ENCODE measurements at regions not wholly inside any gene's neighbourhood (a gene's known extent, or its start where the extent isn't known, plus 50 kb on each side); places are given as distances from the start of the nearest gene placed in this dataset.

GRCh38 chr2:173584676-173585458 is 230.2 kb downstream of the CDCA7 start:
- no peak for DNase-seq (ENCODE audit: low read depth in 2 of 3, low spot score in 2 of 3)

- no peak for DNase-seq (ENCODE audit: low read depth in 2 of 3, low spot score in 2 of 3)
Observed at GRCh38 chr2:173588931-173589369, 234.3 kb downstream of the CDCA7 start.

- no peak for DNase-seq (ENCODE audit: low read depth in 2 of 3, low spot score in 2 of 3)
Observed at GRCh38 chr2:173589604-173590275, 235.1 kb downstream of the CDCA7 start.

- DNase-seq (ENCODE audit: low read depth in 2 of 3, low spot score in 2 of 3), result no peak
Observed at GRCh38 chr2:173590276-173590861, 235.7 kb downstream of the CDCA7 start.

GRCh38 chr2:173593109-173593508 is 238.4 kb downstream of the CDCA7 start:
- DNase-seq (ENCODE audit: low read depth in 2 of 3, low spot score in 2 of 3), result no peak

GRCh38 chr2:173596244-173596643 is 241.6 kb downstream of the CDCA7 start:
- no peak for DNase-seq (ENCODE audit: low read depth in 2 of 3, low spot score in 2 of 3)

- no peak for DNase-seq (ENCODE audit: low read depth in 2 of 3, low spot score in 2 of 3)
Observed at GRCh38 chr2:173598525-173598924, 243.9 kb downstream of the CDCA7 start.

GRCh38 chr2:173599821-173600359 is 245.2 kb downstream of the CDCA7 start:
- no peak for DNase-seq (ENCODE audit: low read depth in 2 of 3, low spot score in 2 of 3)

GRCh38 chr2:173602153-173602795 is 247.6 kb downstream of the CDCA7 start:
- DNase-seq (ENCODE audit: low read depth in 2 of 3, low spot score in 2 of 3), result no peak

GRCh38 chr2:173605994-173606393 is 251.3 kb downstream of the CDCA7 start:
- no peak for DNase-seq (ENCODE audit: low read depth in 2 of 3, low spot score in 2 of 3)

- DNase-seq (ENCODE audit: low read depth in 2 of 3, low spot score in 2 of 3), result no peak
Observed at GRCh38 chr2:173606619-173607248, 252.1 kb downstream of the CDCA7 start.

GRCh38 chr2:173607606-173608311 is 253.1 kb downstream of the CDCA7 start:
- DNase-seq (ENCODE audit: low read depth in 2 of 3, low spot score in 2 of 3), result no peak

GRCh38 chr2:173611121-173611520 is 256.4 kb downstream of the CDCA7 start:
- no peak for DNase-seq (ENCODE audit: low read depth in 2 of 3, low spot score in 2 of 3)

- no peak for DNase-seq (ENCODE audit: low read depth in 2 of 3, low spot score in 2 of 3)
Observed at GRCh38 chr2:173612354-173612753, 257.7 kb downstream of the CDCA7 start.

- no peak for DNase-seq (ENCODE audit: low read depth in 2 of 3, low spot score in 2 of 3)
Observed at GRCh38 chr2:173613386-173613785, 258.7 kb downstream of the CDCA7 start.

- DNase-seq (ENCODE audit: low read depth in 2 of 3, low spot score in 2 of 3), result no peak
Observed at GRCh38 chr2:173614265-173614930, 259.7 kb downstream of the CDCA7 start.

- no peak for DNase-seq (ENCODE audit: low read depth in 2 of 3, low spot score in 2 of 3)
Observed at GRCh38 chr2:173623438-173624319, 269.0 kb downstream of the CDCA7 start.

GRCh38 chr2:173625315-173625714 is 270.6 kb downstream of the CDCA7 start:
- no peak for DNase-seq (ENCODE audit: low read depth in 2 of 3, low spot score in 2 of 3)

GRCh38 chr2:173629076-173629475 is 274.4 kb downstream of the CDCA7 start:
- no peak for DNase-seq (ENCODE audit: low read depth in 2 of 3, low spot score in 2 of 3)
